Hepatocyte (in vitro differentiated cells): ENCODE measurements at regions not wholly inside any gene's neighbourhood (a gene's known extent, or its start where the extent isn't known, plus 50 kb on each side); places are given as distances from the start of the nearest gene placed in this dataset.

Source experiments
- EZH2 ChIP-seq: fragments of 200-600 bp; sonication (generic); IDR thresholded peaks from 2 replicates; pipeline ENCODE4 v1.6.1; 2016; ENCODE audit warnings: antibody characterized with exemption, mild to moderate bottlenecking, borderline replicate concordance
- TF ChIP-seq, protein P1 (sequence below): fragments of 200-600 bp; sonication (generic); IDR thresholded peaks from 2 replicates; pipeline ENCODE4 v1.5.1; 2016; ENCODE audit warnings: antibody characterized with exemption, mild to moderate bottlenecking; ENCODE audit not compliant: poor library complexity

DNA sequence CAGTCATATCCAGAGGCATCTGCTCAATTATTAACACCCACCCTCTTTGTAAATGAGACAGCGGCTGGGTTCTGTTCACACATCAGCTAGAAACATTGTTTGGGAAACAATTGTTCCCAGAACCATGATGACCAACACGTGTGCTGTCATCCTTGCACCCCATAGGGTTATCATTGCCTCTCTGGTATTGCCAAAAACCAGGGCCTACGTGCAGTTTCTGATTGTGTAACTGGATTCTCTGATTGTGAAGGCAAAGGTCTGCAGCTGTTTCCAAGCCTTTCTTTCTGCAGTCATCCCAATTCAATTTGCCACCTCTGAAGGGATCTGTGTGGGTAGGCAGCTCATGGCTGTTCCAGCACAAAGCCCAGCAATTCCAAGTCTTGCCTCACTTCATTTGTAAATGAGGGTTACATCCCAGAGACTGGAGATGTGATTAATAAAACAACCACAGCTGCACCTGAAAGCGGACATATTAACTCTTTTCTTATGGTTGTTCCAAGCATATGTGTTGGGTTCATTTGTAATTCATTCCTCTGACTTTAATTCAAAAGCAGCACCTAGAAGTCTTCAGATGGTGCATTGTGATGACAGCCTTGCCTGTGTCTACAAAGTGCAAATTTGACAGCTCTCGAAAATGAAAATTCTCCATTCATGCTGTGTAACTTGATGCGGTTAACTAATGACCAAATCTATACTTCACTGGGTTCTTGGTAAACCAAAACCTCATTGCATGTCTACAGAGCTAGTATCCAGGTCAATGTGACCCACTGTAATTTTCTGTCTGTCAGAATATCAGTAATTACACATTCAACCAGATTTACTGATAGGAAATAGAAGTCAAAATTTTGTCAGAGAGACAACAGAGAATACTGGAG is 66.6 kb downstream of the YIPF5 start:
- TF ChIP-seq, protein P1, sequence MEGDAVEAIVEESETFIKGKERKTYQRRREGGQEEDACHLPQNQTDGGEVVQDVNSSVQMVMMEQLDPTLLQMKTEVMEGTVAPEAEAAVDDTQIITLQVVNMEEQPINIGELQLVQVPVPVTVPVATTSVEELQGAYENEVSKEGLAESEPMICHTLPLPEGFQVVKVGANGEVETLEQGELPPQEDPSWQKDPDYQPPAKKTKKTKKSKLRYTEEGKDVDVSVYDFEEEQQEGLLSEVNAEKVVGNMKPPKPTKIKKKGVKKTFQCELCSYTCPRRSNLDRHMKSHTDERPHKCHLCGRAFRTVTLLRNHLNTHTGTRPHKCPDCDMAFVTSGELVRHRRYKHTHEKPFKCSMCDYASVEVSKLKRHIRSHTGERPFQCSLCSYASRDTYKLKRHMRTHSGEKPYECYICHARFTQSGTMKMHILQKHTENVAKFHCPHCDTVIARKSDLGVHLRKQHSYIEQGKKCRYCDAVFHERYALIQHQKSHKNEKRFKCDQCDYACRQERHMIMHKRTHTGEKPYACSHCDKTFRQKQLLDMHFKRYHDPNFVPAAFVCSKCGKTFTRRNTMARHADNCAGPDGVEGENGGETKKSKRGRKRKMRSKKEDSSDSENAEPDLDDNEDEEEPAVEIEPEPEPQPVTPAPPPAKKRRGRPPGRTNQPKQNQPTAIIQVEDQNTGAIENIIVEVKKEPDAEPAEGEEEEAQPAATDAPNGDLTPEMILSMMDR, result no peak
- no peak for TF ChIP-seq EZH2
